HCT116 (cell line): ENCODE measurements at regions not wholly inside any gene's neighbourhood (a gene's known extent, or its start where the extent isn't known, plus 50 kb on each side); places are given as distances from the start of the nearest gene placed in this dataset.

ENCODE experiments used
- ATAC-seq: fragments of 200-7000 bp; cut with Tn5 transposase; 2 replicates; pipeline ENCODE4 v1.9.1; 2020; ENCODE audit warnings: mild to moderate bottlenecking, moderate library complexity
- BruUV-seq: library from RNA; stranded (reverse); fragments of 400-500 nt; replicated peaks from 2 replicates; lab custom pipeline; 2021; lab: Mats Ljungman, UMichigan
- CTCF ChIA-PET: fragments of 300-600 bp; sonication (Branson Sonifier 250); formaldehyde crosslinking; loops from one replicate; lab custom pipeline; 2021; ENCODE audit warnings: antibody characterized with exemption; lab: Charles Lee
- POLR2A ChIA-PET: fragments of 300-600, 350-600 bp; sonication (Branson Sonifier 250); formaldehyde crosslinking; loops from one replicate; lab custom pipeline; 2021; ENCODE audit warnings: antibody characterized with exemption; lab: Charles Lee
- RAD21 ChIA-PET, 2 experiments: fragments of 300-600 bp; sonication (Branson Sonifier 250); formaldehyde crosslinking; loops; one replicate each; lab custom pipeline; 2023; ENCODE audit warnings: low total read pairs in 2 of 2; ENCODE audit not compliant: uncharacterized antibody in 2 of 2, unreplicated experiment in 2 of 2, low non-redundant PET in 1 of 2; lab: Charles Lee
- DNase-seq: peaks from one replicate; pipeline ENCODE4 v3.0.0-alpha.2; 2010; ENCODE audit warnings: low read depth, low spot score
- H2AFZ ChIP-seq: fragments of 200-600 bp; shearing (Covaris generic), sonication (generic); 2 replicates; pipeline ENCODE4 v1.6.1; 2017; ENCODE audit warnings: low read depth, mixed run types, mixed read lengths, antibody characterized with exemption, low read length; ENCODE audit not compliant: poor library complexity, severe bottlenecking
- H3K27ac ChIP-seq: 2 replicates; pipeline ENCODE4 v1.5.1; 2012; ENCODE audit warnings: low read depth, low read length
- H3K27me3 ChIP-seq: fragments of 200-600 bp; sonication (generic); 2 replicates; pipeline ENCODE4 v1.6.1; 2016; ENCODE audit warnings: mixed run types, low read length, mixed read lengths; ENCODE audit not compliant: insufficient read depth
- H3K36me3 ChIP-seq, 2 experiments: fragments of 200-500 bp in 1 of 2; fragments of 200-600 bp in 1 of 2; sonication (Bioruptor generic) in 1 of 2; sonication (generic) in 1 of 2; 2 replicates each; pipeline versions ENCODE4 v1.5.1 to v1.6.1; 2014 to 2016; ENCODE audit warnings: low read length in 2 of 2, inconsistent platforms in 1 of 2, mixed read lengths in 1 of 2, mixed run types in 1 of 2; ENCODE audit not compliant: insufficient read depth in 2 of 2, control insufficient read depth in 1 of 2
- H3K4me1 ChIP-seq, 2 experiments: fragments of 200-600 bp in 1 of 2; sonication (generic) in 1 of 2; 2 replicates each; pipeline versions ENCODE4 v1.5.1 to v1.6.1; 2012 to 2017; ENCODE audit warnings: low read length in 2 of 2, inconsistent platforms in 1 of 2, mild to moderate bottlenecking in 1 of 2, mixed read lengths in 1 of 2, mixed run types in 1 of 2, moderate library complexity in 1 of 2; ENCODE audit not compliant: insufficient read depth in 2 of 2, control insufficient read depth in 1 of 2
- H3K4me2 ChIP-seq: fragments of 200-600 bp; sonication (generic); 2 replicates; pipeline ENCODE4 v1.6.1; 2017; ENCODE audit warnings: mixed run types, low read length, mixed read lengths
- H3K4me3 ChIP-seq, 2 experiments: fragments of 200-600 bp in 1 of 2; sonication (generic) in 1 of 2; replicated peaks in 1 of 2; 2 replicates each; pipeline ENCODE4 v1.5.1; 2011 to 2016; ENCODE audit warnings: low read length in 2 of 2, control low read depth in 1 of 2, low read depth in 1 of 2, mild to moderate bottlenecking in 1 of 2, mixed read lengths in 1 of 2, mixed run types in 1 of 2
- H3K79me2 ChIP-seq: fragments of 200-600 bp; sonication (generic); 2 replicates; pipeline ENCODE4 v1.6.1; 2017; ENCODE audit warnings: mild to moderate bottlenecking, mixed run types, low read length, moderate library complexity, mixed read lengths; ENCODE audit not compliant: insufficient read depth
- H3K9ac ChIP-seq: fragments of 200-600 bp; sonication (generic); 2 replicates; pipeline ENCODE4 v1.6.1; 2016; ENCODE audit warnings: low read length, mixed read lengths
- H3K9me2 ChIP-seq: fragments of 200-600 bp; sonication (generic), shearing (Covaris generic); 2 replicates; pipeline ENCODE4 v1.6.1; 2017; ENCODE audit warnings: mixed run types, mild to moderate bottlenecking, moderate library complexity; ENCODE audit not compliant: insufficient read depth
- H3K9me3 ChIP-seq, 2 experiments: fragments of 200-500 bp in 1 of 2; fragments of 200-600 bp in 1 of 2; sonication (Bioruptor generic) in 1 of 2; sonication (generic) in 1 of 2; 2 replicates each; pipeline ENCODE4 v1.6.1; 2014 to 2017; ENCODE audit warnings: low read length in 2 of 2, mixed read lengths in 2 of 2, inconsistent platforms in 1 of 2, low read depth in 1 of 2, mild to moderate bottlenecking in 1 of 2, mixed run types in 1 of 2, moderate library complexity in 1 of 2; ENCODE audit not compliant: control insufficient read depth in 1 of 2, insufficient read depth in 1 of 2
- H4K20me1 ChIP-seq: fragments of 200-600 bp; sonication (generic), shearing (Covaris generic); 2 replicates; pipeline ENCODE4 v1.6.1; 2017; ENCODE audit warnings: mixed run types, mild to moderate bottlenecking, moderate library complexity; ENCODE audit not compliant: insufficient read depth
- CEBPB ChIP-seq: IDR thresholded peaks from 2 replicates; pipeline ENCODE4 v1.6.1; 2012; ENCODE audit warnings: low read depth
- CTCF ChIP-seq, 3 experiments: fragments of 200-600 bp in 1 of 3; sonication (generic) in 1 of 3; IDR thresholded peaks in 2 of 3; conservative IDR thresholded peaks in 1 of 3; 2 replicates each; pipeline ENCODE4 v1.5.1; 2012 to 2017; ENCODE audit warnings: low read depth in 2 of 3, low read length in 2 of 3, antibody characterized with exemption in 1 of 3, borderline replicate concordance in 1 of 3, control low read depth in 1 of 3, mild to moderate bottlenecking in 1 of 3, mixed read lengths in 1 of 3, mixed run types in 1 of 3, moderate library complexity in 1 of 3; ENCODE audit not compliant: insufficient read depth in 1 of 3
- EZH2 ChIP-seq: fragments of 200-600 bp; sonication (generic); IDR thresholded peaks from 2 replicates; pipeline ENCODE4 v1.6.1; 2017; ENCODE audit warnings: antibody characterized with exemption, mixed run types
- FOSL1 ChIP-seq: IDR thresholded peaks from 2 replicates; pipeline ENCODE4 v1.6.1; 2012; ENCODE audit warnings: low read depth
- MAX ChIP-seq: IDR thresholded peaks from 2 replicates; pipeline ENCODE4 v1.6.1; 2012
- REST ChIP-seq: IDR thresholded peaks from 2 replicates; pipeline ENCODE4 v1.6.1; 2012; ENCODE audit warnings: low read depth
- intact Hi-C: fragments of 100-400 bp; cut with micrococcal nuclease; formaldehyde crosslinking; loops from 2 replicates; pipeline ENCODE4 v1.10.0; 2022

GRCh38 chr11:129312730-129313503 lies 62.7 kb upstream of the BARX2 start:
- ChIA-PET RAD21 (no interaction called here), CTCF (no interaction called here), POLR2A (no interaction called here)
- no peaks in the 10 kb centered on the region for H3K9me3 ChIP-seq
- H3K4me1 ChIP-seq, result peaks cover 13 to 16% of the 10 kb centered on the region in 2 experiments; a peak in 3 of 4 replicates
- intact Hi-C loops, result no loop called here
- DNase-seq, result no peak
- H2AFZ ChIP-seq, result no peak overlapping the region
- no peak overlapping the region for H3K4me2 ChIP-seq
- no peaks in the 10 kb centered on the region for H4K20me1 ChIP-seq
- H3K4me3 ChIP-seq, result no peak overlapping the region
- H3K9me2 ChIP-seq, result no peaks in the 10 kb centered on the region
- H3K79me2 ChIP-seq, result no peaks in the 10 kb centered on the region
- H3K36me3 ChIP-seq, result no peaks in the 10 kb centered on the region
- no peak overlapping the region for H3K9ac ChIP-seq
- no TSS peak for BruUV-seq
- TF ChIP-seq CEBPB, result no peak
- no peak for TF ChIP-seq MAX
- TF ChIP-seq CTCF (IDR thresholded peaks at IDR 0.05 in 2 of 3, conservative IDR thresholded peaks at IDR 0.05 in 1 of 3; ENCODE audit: borderline replicate concordance in 1 of 3, insufficient read depth in 1 of 3, low read depth in 2 of 3, low read length in 2 of 3), result no peak
- no peak for TF ChIP-seq REST
- TF ChIP-seq EZH2, result no peak
- TF ChIP-seq FOSL1, result no peak
- ATAC-seq, result no peak
- no peak overlapping the region for H3K27ac ChIP-seq
- no peaks in the 10 kb centered on the region for H3K27me3 ChIP-seq
